Activated T-cell treated with anti-CD3 and anti-CD28 coated beads, Interleukin-2, amount 50 U/mL, for 48 hours (primary cell): ENCODE measurements at regions not wholly inside any gene's neighbourhood (a gene's known extent, or its start where the extent isn't known, plus 50 kb on each side); places are given as distances from the start of the nearest gene placed in this dataset.
A peak's percentile ranks its signal among the peaks of the same experiment; 100 is the strongest.

Experiments
- DNase-seq, 2 experiments: peaks; one replicate each; pipeline ENCODE4 v3.0.0-alpha.2; 2020

DNA sequence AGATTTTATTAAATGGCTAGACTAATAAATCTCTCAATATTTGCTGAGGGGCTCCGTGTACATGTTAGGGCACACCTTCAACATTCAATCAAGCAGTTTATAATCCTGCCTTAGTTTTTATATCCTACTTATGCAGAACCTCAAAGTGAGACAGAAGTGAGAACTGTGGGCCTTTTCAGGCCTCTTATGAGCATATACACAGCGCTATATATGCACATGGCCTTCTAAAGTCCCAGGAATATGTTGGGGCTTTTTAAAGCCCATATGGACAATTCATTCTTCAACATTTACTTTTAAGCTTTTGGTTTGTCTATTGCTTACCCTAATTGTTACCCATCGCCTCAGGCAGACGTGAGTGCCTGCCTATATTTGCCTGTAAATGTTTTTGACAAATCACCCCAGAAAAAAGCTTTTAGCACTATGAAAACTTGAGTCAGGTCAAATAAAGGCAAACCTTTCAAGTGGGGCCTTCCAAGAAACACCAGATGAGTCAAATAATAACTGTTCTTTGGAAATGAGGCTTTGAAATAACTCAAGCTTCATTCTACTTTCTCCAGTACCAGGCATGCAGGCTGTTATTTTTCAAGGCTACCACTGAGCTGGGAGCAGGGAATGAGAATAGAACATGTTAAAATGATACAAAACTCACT is 58.2 kb downstream of the ESM1 start:
- DNase-seq = no peak

DNA sequence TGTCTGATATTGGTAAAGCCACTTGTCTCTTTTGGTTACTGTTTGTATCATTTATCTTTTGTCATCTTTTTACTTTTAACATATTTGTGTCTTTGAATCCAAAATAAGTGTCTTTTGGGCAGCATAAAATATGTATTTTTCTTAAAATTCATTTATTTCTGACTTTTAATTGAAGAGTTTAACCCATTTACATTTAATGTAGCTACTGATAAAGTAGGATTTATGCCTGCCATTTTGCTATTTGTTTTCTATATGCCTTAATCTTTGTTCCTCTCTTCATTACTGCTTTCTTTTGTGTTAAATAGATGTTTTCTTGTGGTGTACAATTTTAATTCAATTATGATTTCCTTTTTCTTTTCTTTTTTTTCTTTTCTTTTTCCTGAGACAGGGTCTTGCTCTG is 60.9 kb downstream of the ESM1 start:
- no peak for DNase-seq

DNA sequence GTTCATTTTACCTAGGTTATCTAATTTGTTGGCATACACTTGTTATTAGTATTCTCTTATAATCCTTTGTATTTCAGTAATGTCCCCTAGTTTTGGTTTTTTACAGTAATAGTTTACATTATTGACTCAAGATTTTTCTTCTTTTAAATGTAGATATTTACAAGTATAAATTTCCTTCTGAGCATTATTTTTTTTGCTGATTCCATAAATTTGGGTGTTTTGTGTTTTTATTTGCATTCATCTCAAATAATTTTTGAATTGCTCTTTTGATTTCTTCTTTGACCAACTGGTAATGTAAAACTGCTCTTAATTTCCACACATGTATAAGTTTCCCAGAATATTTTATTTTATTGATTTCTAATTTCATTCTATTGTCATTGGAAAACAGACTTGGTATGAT is 68.1 kb downstream of the ESM1 start:
- DNase-seq = no peak

DNA sequence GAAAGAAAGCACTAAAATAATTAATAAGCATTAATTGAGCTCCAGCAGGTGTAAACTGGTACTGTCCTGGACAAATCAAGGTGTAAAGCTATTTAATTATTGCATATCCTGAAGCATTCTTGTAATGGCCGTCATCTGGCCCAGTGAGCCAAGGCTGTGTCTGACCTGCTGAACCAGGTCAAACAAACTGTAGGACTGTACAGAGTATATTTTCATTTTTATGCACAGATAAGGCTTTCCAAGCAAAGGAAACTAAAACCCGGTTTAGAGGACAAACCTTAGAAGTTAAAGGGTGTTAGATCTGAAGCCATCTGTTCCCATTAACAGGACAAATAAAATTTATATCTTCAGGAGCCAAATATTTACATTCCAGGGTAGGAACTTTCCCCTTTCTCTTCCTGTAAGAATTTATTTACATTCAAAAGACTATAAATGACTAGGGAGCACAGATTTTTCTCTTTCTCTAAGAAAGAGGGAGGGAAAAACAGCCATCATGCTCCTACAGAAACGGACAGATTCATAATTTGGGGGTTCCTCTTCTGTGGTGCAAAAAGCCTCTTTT is 69.8 kb downstream of the ESM1 start:
- no peak for DNase-seq

DNA sequence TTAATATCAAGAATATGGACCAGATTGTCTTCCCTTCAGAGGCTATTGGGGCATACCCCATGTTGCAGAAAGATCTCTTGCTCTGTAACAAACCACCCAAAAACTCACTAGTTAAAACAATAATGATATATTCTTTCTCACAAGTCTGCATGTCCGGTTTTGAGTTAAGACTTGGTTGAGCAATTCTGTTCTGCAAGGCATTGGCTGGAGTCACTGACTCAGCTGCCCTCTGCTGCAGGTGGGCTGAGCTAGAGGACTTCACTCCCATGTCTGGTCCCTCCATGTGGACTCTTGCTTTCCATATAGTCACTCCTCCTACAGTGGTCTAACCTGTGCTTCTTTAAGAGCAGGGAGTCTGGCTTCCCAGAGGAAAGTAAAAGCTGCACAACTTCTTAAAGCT is 73.4 kb downstream of the ESM1 start:
- no peak for DNase-seq

DNA sequence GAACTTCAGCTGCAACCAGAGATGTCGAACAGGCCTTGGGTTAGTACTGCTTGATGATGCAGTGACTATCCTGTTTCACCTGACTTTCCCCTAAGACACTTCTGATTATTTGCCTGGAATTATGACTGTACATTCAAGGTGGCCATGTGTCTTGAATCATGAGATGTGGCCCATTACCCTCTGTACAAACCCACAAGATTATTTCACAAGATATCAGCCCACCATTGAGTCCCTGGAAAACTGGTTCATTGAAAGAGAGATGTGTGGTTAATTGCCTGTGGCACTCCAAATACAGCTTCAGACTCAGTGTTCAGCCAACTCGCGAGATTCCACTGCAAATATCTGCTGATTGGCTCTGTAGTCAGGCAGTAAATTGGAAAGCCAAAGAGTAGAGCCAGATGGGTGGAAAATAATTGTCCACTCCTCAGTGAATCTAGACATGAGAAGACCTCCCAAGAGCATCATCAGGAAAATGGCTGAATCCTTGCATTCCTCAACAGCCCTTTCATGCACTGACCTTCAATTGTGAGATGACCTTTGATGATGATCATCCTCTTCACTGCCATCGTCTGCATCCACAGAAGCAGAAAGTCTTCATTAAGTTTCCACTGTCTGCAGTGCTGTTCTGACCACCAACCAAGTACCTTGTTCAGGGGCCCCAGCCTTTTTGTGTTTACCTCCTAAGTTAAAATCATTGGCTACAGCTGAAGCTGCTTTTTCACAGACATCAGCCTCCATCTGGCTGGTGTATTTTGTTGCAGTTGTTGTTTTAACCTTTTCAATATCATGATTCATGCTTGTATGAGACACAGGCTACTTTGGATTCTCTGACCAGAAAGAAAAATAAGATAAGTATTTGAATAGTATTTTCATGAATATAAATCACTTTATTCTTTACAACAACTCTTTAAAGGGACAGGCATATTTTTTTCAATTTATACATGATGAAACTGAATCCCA is 75.2 kb downstream of the ESM1 start:
- no peak for DNase-seq

DNA sequence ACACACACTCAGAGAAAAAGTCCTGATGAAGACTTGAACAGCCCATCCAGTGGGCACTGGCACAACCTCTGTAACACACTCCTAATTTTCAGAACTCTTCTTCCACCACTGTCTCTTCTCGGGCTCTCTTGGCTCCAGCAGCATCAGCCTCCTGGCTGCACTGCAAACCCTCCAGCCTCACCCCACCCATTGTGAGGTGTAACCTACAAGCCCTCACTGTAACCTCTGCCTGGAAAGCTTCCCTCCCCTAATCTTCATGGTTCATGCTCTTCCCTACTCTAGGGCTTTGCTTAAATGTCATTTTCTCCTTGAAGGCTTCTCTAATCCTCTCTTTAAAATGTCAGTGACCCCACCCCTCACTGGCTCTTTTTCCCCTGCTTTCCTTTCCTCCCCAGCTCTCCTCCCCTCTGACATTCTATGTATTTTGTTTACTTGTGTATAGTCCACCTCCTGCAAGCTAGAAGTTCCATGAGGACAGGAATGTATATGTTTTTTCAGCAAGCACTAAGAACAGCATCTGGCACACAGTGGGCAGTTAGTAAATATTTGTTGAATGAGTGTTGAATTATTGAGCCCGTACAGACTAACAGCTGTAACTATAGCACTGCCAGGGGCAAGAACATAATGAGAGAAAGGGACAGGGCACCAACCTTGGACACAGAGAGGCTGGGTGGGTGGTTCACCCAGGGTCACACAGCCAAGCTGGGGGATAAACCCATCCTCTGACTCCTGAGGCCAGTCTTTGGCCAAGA is 76.4 kb downstream of the ESM1 start:
- no peak for DNase-seq

DNA sequence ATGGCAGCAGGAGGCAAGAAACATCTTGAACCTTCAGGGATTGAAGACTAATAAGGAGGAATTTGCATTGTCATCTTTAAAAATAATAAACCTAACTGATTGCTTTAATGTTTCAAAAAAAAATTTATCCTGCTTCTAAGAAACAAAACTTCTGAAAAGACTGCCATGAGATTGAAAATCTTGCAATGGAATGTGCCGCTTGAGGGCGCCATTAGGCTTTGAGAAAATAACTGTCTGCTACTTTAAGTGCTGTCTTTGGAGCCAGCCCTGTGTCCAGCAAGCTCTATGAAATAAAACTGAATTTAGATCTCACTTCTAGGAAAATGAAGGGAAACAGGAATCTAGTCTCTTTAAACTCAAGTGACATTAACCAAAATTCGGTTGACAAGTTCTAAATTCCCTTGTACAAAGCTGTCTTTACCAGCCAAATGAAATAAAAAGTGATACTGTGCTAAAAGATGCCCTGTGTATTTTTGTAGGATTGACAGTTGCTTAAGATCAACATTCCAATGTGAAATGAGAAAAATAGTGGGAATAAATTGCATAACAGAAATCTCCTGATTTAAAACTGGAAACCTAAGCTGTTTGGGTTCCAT is 79.4 kb downstream of the ESM1 start:
- DNase-seq = peak; percentile 81 to 85

DNA sequence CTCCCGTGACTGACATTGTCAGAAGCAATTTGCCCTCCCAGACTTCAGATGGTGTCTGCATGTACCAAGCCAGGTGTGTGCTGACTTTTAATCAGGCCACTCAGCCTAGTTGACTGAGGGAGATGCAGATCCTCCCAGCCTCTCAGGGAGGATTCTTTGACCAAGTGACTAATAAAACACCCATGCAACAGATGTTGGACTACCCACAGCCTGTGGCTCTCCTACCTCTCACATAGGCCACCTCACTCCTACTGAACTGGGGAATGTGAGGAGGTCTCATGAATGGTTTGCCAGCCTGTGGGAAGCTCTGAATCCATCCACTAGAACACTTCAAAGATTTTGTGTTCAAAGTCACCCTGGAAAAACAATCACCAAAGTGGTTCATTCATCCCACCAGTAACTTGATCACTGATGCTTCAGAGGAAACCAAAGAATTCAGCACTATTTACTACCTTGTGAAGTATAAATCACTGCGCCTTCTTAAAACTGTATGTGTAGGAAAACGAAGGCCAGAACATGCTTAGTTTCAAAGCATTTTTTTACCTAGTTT is 80.1 kb downstream of the ESM1 start:
- DNase-seq = no peak

DNA sequence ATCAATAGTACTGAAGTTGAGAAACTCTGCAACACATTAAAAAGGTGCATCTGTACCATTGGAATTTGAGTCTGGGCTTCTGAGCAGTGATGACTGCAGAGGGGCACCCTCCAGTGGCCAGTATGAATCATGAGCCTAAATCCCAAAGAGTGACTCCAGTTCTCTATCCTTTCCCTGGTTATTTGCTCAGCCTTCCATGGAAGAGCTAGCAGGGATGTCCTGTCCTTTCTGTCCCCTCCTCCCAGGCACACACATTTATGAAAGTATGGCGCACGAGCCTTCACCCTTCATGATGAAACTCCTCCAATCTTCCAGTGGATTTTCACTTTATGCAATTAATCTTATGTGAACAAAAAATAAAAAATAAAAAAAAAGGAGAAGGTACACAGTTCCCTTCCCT is 81.0 kb downstream of the ESM1 start:
- no peak for DNase-seq

DNA sequence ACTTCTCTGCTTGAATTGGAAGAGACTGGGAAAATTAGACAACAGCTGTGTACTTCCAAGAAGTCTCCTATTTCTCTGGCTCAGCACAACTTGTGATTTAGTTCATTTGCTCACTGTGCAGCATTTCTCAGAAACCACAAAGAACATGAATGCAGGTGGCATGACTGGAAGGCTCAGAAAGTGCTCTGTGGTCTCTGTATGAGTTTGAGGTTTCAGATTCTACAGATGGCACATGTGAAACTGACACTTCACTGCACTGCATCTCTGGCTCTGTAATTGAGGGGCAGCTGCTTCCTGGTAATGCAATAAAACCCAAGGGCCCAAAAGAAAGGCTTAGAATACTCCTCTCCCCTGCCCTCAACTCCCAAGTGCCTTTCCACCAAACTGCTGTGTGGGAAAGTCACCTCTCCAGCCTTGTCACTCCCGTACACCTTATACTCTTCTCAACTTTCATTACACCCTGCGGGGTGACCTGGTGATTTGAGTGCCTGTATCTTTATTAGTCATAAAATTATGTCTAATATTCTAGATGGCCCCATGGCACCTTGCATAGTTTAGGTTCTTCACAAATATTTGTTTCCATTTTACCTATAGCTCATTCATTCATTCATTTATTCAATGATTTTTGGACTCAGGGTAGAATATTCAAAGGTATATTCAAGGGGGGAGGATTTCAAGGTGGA is 82.5 kb downstream of the ESM1 start:
- DNase-seq = peak; percentile 57 to 65

DNA sequence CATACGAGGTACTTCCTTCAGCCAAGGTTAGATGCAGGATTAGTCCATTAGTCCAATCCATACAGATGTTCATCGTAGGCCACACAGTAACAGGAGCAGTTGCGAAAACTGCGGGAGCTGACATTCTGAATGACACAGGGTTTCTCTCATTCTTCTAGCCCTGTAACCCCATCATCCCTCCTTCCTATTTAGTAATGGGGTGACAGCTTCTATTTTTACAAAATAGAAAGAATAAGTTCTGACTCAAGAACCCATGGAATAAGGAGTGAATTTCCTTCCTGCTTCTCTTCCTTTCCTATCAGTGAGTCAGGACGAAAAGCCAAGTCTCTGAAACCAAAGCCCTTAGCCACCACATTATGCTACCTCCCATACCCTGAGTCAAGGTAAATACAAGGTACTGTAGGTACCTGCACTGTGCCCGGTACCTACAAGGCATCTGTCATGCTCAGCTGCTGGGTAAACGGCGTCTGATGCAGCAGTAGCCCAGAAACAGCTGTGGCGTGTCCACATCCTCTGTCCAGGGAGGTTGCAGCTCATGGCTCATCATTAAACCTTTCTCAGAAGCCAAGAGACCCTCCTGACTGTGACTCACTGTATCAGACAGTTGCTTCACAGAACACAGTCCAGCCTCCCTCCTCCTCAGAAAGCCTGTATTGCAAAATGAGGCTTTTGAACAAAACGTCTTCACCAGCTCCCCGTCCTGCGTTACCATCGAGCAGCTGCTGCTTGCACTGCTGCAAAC is 84.2 kb downstream of the ESM1 start:
- DNase-seq = no peak

DNA sequence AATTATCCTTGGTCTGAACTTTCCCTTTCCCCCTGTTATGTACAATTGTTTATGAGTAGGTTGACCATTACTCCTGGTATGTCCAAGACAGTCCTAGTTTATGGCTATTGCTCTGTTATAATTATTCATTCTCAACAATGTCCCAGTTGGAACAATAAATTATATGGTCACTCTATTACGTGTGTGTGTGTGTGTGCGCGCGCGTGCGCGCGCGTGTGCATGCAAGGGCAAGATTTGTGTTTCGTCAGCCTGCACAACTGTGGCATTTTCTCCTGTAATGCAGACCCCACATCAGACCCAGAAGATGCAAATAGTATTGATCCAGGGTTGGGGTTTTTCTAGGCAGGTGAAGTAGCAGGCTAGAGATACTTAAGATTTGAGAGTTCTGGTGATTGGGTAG is 88.4 kb downstream of the ESM1 start:
- no peak for DNase-seq

DNA sequence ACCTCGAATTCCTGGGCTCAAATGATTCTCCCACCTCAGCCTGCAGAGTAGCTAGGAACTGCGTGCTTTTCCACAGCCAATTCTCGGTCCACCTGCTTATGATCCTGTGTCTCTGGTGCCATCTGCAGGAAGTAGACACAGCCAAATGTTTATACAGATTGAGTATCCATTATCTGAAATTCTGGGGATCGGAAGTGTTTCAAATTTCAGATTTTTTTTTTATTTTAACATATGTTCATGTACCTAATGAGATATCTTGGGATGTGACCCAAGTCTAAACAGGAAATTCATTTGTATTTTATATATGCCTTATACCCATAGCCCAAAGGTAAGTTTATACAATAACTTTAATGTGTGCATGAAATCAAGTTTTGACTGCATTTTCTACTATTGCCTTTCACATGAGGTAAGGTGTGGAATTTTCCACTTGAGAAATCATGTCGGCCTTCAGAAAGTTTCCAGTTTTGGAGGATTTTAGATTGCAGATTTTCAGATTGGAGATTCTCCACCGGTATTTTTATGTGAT is 89.5 kb downstream of the ESM1 start:
- no peak for DNase-seq

DNA sequence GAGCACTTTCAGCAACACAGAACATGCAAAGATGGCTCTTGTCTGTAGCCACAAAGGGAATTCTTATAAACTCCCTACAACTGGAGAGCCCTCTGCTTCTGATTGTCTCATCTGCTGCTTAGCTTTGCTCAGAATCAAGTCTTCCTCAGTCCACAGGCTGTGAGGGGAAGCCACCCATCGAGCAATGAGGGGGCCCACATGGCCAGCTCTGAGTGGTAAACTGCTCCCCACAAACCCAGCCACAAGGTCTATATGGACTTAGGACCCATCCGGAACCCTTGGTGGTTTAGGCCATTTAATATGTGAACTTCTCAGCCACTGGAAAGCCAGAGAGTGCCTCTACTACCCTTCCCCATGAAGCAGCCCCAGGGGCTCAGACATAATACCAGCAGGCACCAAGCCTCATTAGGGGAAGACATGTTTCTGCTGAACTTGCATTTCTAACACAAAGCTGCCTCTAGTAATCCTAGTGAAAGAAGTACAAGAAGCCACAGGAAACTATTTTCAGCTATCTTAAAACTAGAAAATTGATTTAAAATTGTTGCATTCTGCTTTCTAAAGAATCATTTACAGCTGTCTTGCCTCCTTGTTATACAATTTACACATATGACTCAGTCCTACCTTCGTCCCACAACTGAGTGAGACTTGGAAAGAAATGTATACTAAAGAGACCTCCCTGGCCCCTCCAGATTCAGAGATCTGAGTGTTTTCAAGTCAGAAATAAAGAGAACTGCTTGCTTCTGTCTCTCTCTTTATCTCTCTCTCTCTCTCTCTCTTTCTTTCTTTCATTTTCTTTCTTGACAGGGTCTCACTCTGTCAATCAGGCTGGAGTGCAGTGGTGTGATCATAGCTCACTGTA is 90.2 kb downstream of the ESM1 start:
- no peak for DNase-seq

DNA sequence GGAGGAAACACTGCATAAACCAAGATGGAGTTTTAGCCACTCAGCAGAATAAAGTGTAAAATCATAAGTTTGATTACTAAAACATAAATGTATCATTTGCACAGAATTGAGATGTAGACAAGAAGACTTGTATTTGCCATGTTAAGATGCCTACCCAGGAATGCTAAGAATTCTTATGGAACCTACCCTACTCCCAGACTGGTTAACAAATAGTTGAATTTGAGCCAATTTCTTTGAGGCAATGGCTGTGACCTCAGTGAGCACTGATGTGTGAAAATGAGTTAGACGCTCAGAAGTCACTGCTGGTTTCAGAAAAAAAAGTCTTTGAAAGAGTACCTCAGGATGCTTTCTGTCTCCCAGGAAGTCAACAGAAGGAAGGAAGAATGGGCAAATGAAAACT is 95.6 kb downstream of the ESM1 start:
- DNase-seq = no peak

DNA sequence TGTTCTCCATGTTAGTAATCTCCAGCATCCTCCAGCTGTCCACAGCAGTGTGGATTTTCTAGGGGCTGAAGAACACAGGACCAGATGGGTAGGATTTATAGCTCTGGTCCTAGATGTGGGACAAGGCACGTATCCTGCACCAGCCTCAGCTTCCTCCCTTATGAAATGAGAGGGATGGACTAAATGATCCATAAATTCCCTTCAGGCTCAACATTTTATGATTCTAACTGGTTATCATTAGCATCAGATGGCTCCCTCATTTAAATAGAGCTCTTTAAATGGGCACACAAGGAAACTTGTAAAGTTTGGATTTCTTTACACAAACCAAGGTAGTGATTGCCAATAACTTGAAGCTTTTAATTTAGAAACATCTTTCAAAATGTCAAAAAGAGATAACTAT is 97.7 kb downstream of the ESM1 start:
- no peak for DNase-seq

DNA sequence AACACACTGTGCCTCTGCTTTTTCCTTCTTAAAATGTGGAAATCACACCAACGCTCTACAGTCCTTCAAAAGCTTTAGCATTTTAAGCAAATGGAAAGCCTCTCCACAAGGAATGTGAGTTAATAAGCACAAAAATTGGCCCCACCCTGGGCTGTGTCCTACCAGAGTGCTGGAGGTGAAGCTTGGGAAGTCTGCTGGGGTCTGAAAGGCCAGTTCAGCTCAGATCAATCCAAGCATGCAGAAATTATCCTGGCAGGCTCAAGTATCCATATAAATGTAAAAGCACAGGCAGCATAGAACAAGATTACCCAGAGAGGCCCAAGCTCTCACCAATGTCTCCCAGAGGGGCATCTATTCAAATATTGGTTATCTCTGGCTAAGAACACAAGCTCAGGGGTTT is 98.5 kb downstream of the ESM1 start:
- no peak for DNase-seq

DNA sequence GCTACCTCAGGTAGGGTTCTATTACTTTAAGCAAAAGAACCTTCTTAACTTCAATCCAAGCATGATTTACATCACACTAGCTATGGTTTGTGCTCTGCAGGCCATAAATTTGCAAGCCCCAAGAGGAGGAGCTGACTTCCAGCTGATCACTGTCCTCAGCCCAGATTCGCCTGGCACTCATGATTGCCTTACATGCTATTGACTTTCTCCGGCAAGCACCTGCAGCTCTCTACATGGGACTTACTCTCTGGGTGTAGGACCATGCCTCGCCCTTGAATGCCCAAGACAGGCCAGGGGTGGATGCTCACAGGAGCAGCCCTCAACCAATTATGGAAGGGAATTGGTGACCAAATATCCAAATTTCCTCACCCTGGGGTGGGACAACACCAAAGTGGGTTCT is 99.8 kb downstream of the ESM1 start:
- DNase-seq = no peak

DNA sequence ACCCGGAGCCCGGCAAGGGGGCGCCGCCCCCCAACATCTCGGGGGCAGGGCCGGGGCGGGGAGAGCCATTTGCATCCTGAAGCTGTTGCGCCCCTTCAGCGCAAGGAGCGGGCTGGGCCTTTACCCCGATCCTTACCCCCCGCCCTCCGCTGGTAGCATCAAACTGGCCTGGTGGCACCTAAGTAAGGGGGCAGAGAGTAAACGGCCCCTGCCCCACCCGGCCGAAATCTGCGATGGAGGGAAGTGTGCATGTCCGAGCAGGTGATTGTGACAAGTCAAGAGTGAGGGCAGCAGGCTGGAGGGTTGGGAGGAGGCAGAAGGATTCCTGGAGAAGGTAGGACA is 101.2 kb downstream of the ESM1 start:
- DNase-seq = no peak
